ENCODE measurements at regions not wholly inside any gene's neighbourhood (a gene's known extent, or its start where the extent isn't known, plus 50 kb on each side); places are given as distances from the start of the nearest gene placed in this dataset.

- Histone ChIP-seq H3K4me3 (replicated peaks in 1 of 3; ENCODE audit: insufficient read depth in 1 of 3, low read depth in 1 of 3, low read length in 3 of 3) (no peak overlapping the region), H4K20me1 (replicated peaks; ENCODE audit: control insufficient read depth, extremely low read depth, insufficient read depth, low read length) (no peaks in the 10 kb centered on the region), H3K27me3 (ENCODE audit: control insufficient read depth in 2 of 2, insufficient read depth in 2 of 2, low read length in 2 of 2) (no peaks in the 10 kb centered on the region), H2AFZ (ENCODE audit: low read depth, low read length) (no peak overlapping the region), H3K9ac (replicated peaks; ENCODE audit: extremely low read depth, insufficient read depth, low read length) (no peak overlapping the region), H3K36me3 (ENCODE audit: control insufficient read depth in 2 of 2, extremely low read depth in 1 of 2, insufficient read depth in 2 of 2, low read length in 2 of 2) (no peaks in the 10 kb centered on the region), H3K27ac (ENCODE audit: insufficient read depth, low read depth, low read length) (no peak overlapping the region), H3K79me2 (ENCODE audit: control insufficient read depth, insufficient read depth, low read length) (no peaks in the 10 kb centered on the region), H3K4me1 (ENCODE audit: control insufficient read depth, extremely low read depth, insufficient read depth, low read length) (peaks cover 17% of the 10 kb centered on the region), H3K9me1 (replicated peaks; ENCODE audit: control insufficient read depth, extremely low read depth, insufficient read depth, low read length) (no peaks in the 10 kb centered on the region), H3K9me3 (replicated peaks; ENCODE audit: control insufficient read depth, insufficient read depth, low read length) (no peaks in the 10 kb centered on the region), H3K4me2 (ENCODE audit: insufficient read depth, low read length) (no peak overlapping the region)
- dilution Hi-C loops (cut with MboI; ENCODE audit: extremely low pct_ligation_motif_present, low sequenced_read_pairs) (no loop called here), intact Hi-C loops (cut with micrococcal nuclease) (no loop called here)
- TF ChIP-seq EZH2 (IDR thresholded peaks at IDR 0.05; ENCODE audit: borderline replicate concordance, low read depth, low read length, severe bottlenecking): no peak
- TF ChIP-seq CTCF (IDR thresholded peaks at IDR 0.05; ENCODE audit: extremely low read depth in 1 of 2, insufficient read depth in 1 of 2, low read depth in 1 of 2, low read length in 2 of 2): no peak
- no peak for TF ChIP-seq MYC (IDR thresholded peaks at IDR 0.05; ENCODE audit: low read depth, low read length)
- no peak for TF ChIP-seq GATA2 (IDR thresholded peaks at IDR 0.05; ENCODE audit: insufficient read depth, insufficient read length, low read depth, low read length)
- TF ChIP-seq FOS (IDR thresholded peaks at IDR 0.05; ENCODE audit: borderline replicate concordance, insufficient read depth, low read length): no peak
- no peak for TF ChIP-seq JUN (IDR thresholded peaks at IDR 0.05; ENCODE audit: borderline replicate concordance, insufficient read depth, insufficient read length, low read depth)
- TF ChIP-seq POLR2AphosphoS5 (IDR thresholded peaks at IDR 0.05; ENCODE audit: insufficient read depth, low read depth, low read length): no peak
- no TSS peak for BruUV-seq (replicated peaks)
- POLR2A ChIA-PET: no interaction called here
- no peak for FAIRE-seq
- no peak for DNase-seq (ENCODE audit: low read depth, low spot score)
- CTCF ChIA-PET: no interaction called here
Measured at GRCh38 chr16:51567911-51568310, 416.8 kb upstream of the SALL1 start.

Measured in endothelial cell of umbilical vein (primary cell).